ENCODE measurements at regions not wholly inside any gene's neighbourhood (a gene's known extent, or its start where the extent isn't known, plus 50 kb on each side); places are given as distances from the start of the nearest gene placed in this dataset.

- peaks cover 0 to 2% (median 0%) of the 10 kb centered on the region in 3 donors for H3K9me3 ChIP-seq
- no peak overlapping the region for H3K4me3 ChIP-seq
- DNase-seq = no peak
- H3K4me1 ChIP-seq = no peaks in the 10 kb centered on the region
- intact Hi-C loops (cut with DNase I) = no loop called here
- TF ChIP-seq POLR2A (IDR thresholded peaks at IDR 0.05) (no peak), CTCF (IDR thresholded peaks at IDR 0.05) (no peak)
- no peak for ATAC-seq
- no peaks in the 10 kb centered on the region for H3K27me3 ChIP-seq
- H3K27ac ChIP-seq = no peak overlapping the region
- no peaks in the 10 kb centered on the region for H3K36me3 ChIP-seq (replicated peaks in 1 of 2; ENCODE audit: insufficient read depth in 1 of 2, low read depth in 2 of 2)
Observed at GRCh38 chr7:52764492-52765169, 270.8 kb upstream of the POM121L12 start.

DNA sequence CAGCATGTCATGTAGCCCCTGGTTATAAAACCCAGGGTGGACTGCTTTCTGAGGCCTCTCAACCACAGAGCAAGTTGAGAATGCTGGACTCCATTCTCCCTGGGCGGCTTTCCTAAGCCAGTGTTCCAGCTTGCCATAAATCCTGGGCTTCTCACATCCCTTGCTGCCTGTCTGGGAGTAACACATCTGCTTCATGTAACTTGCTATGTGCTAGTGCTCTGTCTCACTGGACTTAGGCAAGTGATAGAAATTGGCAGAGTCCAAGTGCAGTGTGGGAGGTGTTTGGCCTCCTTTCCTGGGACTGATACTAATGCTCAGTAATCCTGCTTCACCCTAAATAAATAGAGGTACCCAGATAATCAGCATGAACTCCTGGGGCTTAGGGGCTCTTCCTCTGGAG lies 277.1 kb upstream of the POM121L12 start:
- Histone ChIP-seq H3K4me3 (no peak overlapping the region), H3K27me3 (no peaks in the 10 kb centered on the region), H3K27ac (no peak overlapping the region), H3K9me3 (no peaks in the 10 kb centered on the region), H3K36me3 (replicated peaks in 1 of 2; ENCODE audit: insufficient read depth in 1 of 2, low read depth in 2 of 2) (no peaks in the 10 kb centered on the region), H3K4me1 (no peaks in the 10 kb centered on the region)
- DNase-seq = peak in 1 of 4 donors; percentile 5
- 44 to 60% methylated on average over 1 of the region's 1 CpG for WGBS, 2 donors
- TF ChIP-seq POLR2A (IDR thresholded peaks at IDR 0.05) = no peak
- no peak for TF ChIP-seq CTCF (IDR thresholded peaks at IDR 0.05)
- intact Hi-C loops (cut with DNase I) = no loop called here
- ATAC-seq = no peak

DNA sequence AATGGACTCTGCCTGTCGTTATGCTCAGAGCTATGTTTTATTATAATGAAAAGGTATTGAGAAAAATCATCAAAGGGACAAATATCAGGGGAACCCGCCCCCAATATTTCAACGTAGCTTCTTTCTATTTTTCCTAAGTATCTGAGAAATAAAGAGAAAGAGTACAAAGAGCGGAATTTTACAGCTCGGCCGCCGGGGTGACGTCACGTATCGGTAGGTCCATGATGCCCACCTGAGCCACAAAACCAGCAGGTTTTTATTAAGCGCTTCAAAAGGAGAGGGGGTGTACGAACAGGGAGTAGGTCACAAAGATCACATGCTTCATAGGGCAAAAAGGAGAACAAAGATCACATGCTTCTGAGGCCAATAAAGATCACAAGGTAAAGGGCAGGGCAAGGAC lies 281.6 kb upstream of the POM121L12 start:
- DNase-seq (no peak), ATAC-seq (no peak)
- H3K27ac ChIP-seq = no peak overlapping the region
- H3K4me1 ChIP-seq = no peaks in the 10 kb centered on the region
- H3K9me3 ChIP-seq = no peaks in the 10 kb centered on the region
- WGBS, 2 donors = 68 to 74% methylated on average over 12 of the region's 12 CpGs
- no peaks in the 10 kb centered on the region for H3K36me3 ChIP-seq (replicated peaks in 1 of 2; ENCODE audit: insufficient read depth in 1 of 2, low read depth in 2 of 2)
- intact Hi-C loops (cut with DNase I) = no loop called here
- H3K4me3 ChIP-seq = no peak overlapping the region
- H3K27me3 ChIP-seq = no peaks in the 10 kb centered on the region
- TF ChIP-seq CTCF (IDR thresholded peaks at IDR 0.05) (no peak), POLR2A (IDR thresholded peaks at IDR 0.05) (no peak)

DNA sequence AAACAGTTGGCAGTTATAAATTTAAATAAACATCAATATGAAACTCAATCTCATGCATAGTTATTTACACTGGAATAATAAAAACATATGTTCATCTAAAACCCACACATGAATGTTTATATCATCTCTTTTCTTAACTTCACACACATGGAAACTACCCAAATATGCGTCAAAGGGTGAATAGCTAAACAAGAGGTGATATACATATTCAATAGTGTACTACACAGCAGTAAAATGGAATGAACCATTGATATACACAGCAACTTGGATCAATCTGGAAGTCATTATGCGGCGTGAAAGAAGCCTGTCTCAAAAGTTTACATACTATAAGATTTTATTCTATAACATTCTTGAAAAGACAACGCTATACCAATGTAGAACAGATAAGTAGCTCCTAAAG lies 282.5 kb upstream of the POM121L12 start:
- intact Hi-C loops (cut with DNase I) = no loop called here
- 77 to 78% methylated on average over 4 of the region's 4 CpGs for WGBS, 2 donors
- no peak for DNase-seq
- H3K36me3 ChIP-seq (replicated peaks in 1 of 2; ENCODE audit: insufficient read depth in 1 of 2, low read depth in 2 of 2) = no peaks in the 10 kb centered on the region
- H3K9me3 ChIP-seq = no peaks in the 10 kb centered on the region
- H3K27me3 ChIP-seq = no peaks in the 10 kb centered on the region
- no peak for ATAC-seq
- H3K4me3 ChIP-seq = no peak overlapping the region
- H3K27ac ChIP-seq = no peak overlapping the region
- no peaks in the 10 kb centered on the region for H3K4me1 ChIP-seq
- no peak for TF ChIP-seq POLR2A (IDR thresholded peaks at IDR 0.05)
- TF ChIP-seq CTCF (IDR thresholded peaks at IDR 0.05) = no peak

DNA sequence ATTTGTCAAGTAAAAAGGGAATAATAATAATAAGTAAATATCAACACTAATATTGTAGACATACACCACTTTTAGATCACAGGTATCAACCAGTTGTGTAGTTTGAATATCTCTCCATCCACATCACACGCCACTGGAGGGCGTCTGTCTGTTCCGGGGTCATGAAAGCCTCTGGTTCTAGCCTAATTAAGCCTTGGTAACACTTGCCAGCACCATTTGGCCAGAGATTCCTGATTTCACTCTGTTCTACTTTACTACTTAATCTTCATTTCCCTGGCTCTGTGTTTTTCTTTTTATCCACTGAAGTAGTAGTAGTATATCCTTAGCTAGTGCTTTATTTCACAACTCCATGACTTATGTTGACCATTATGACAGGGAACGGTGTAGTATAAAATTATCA lies 285.6 kb upstream of the POM121L12 start:
- no peaks in the 10 kb centered on the region for H3K27me3 ChIP-seq
- no peak overlapping the region for H3K4me3 ChIP-seq
- no peak for ATAC-seq

More for the DNA sequence above, 285.6 kb upstream of the POM121L12 start:
- WGBS, 2 donors = 28 to 45% methylated on average over 4 of the region's 4 CpGs
- DNase-seq = no peak
- no peak for TF ChIP-seq CTCF (IDR thresholded peaks at IDR 0.05)
- TF ChIP-seq POLR2A (IDR thresholded peaks at IDR 0.05) = no peak
- Histone ChIP-seq H3K36me3 (replicated peaks in 1 of 2; ENCODE audit: insufficient read depth in 1 of 2, low read depth in 2 of 2) (no peaks in the 10 kb centered on the region), H3K4me1 (no peaks in the 10 kb centered on the region), H3K9me3 (no peaks in the 10 kb centered on the region), H3K27ac (no peak overlapping the region)
- intact Hi-C loops (cut with DNase I) = no loop called here

Data from body of pancreas (tissue), 4 donors.